HepG2 (cell line): ENCODE measurements at regions not wholly inside any gene's neighbourhood (a gene's known extent, or its start where the extent isn't known, plus 50 kb on each side); places are given as distances from the start of the nearest gene placed in this dataset.

ENCODE experiments used
- ATAC-seq: fragments of 200-7000 bp; cut with Tn5 transposase; 3 replicates; pipeline ENCODE4 v1.9.1; 2020; ENCODE audit warnings: mild to moderate bottlenecking, moderate library complexity
- BruUV-seq: library from RNA; stranded (reverse); fragments of 400-500 nt; replicated peaks from 2 replicates; lab custom pipeline; 2021; lab: Mats Ljungman, UMichigan
- CTCF ChIA-PET: fragments of 300-600 bp; formaldehyde crosslinking; extraction: SDS; loops from one replicate; lab custom pipeline; 2021; ENCODE audit warnings: low total read pairs, inconsistent platforms, low intra/inter-chr PET ratio; lab: Yijun Ruan, JAX
- POLR2A ChIA-PET: fragments of 350-600 bp; sonication (Branson Sonifier 250); formaldehyde crosslinking; loops from one replicate; lab custom pipeline; 2020; ENCODE audit warnings: antibody characterized with exemption, inconsistent platforms; lab: Yijun Ruan, JAX
- DNase-seq: peaks from one replicate; pipeline ENCODE4 v3.0.0-alpha.2; 2015; ENCODE audit warnings: low spot score
- FAIRE-seq: peaks from 3 replicates; lab custom pipeline; 2011; peaks lifted over from hg19 to GRCh38; lab: Jason Lieb, UNC
- H2AFZ ChIP-seq: one replicate; pipeline ENCODE4 v1.6.1; 2011; ENCODE audit warnings: low read length, inconsistent platforms
- H3K27ac ChIP-seq: fragments of 300-600 bp; 3 replicates; pipeline ENCODE4 v1.8.0; 2011; ENCODE audit warnings: mixed run types, mild to moderate bottlenecking, mixed read lengths, low read length, inconsistent platforms; ENCODE audit not compliant: insufficient read depth; ENCODE audit errors: extremely low read length
- H3K27me3 ChIP-seq, 2 experiments: fragments of 200-600 bp in 1 of 2; 2 replicates in 1 of 2; 3 replicates in 1 of 2; pipeline versions ENCODE4 v1.6.0 to v1.8.0; 2011; ENCODE audit warnings: low read length in 2 of 2, mild to moderate bottlenecking in 2 of 2, moderate library complexity in 2 of 2, inconsistent platforms in 1 of 2; ENCODE audit not compliant: insufficient read depth in 2 of 2, control insufficient read depth in 1 of 2
- H3K36me3 ChIP-seq, 2 experiments: fragments of 200-600 bp in 1 of 2; replicated peaks in 1 of 2; 2 replicates in 1 of 2; 3 replicates in 1 of 2; pipeline versions ENCODE4 v1.5.1 to v1.8.0; 2011; ENCODE audit warnings: low read length in 2 of 2, inconsistent platforms in 1 of 2; ENCODE audit not compliant: insufficient read depth in 2 of 2, control insufficient read depth in 1 of 2
- H3K4me1 ChIP-seq: 2 replicates; pipeline ENCODE4 v1.5.1; 2012; ENCODE audit warnings: low read length, inconsistent platforms; ENCODE audit not compliant: insufficient read depth
- H3K4me2 ChIP-seq: 2 replicates; pipeline ENCODE4 v1.6.0; 2011; ENCODE audit warnings: low read depth, low read length, inconsistent platforms
- H3K4me3 ChIP-seq, 3 experiments: fragments of 200-600 bp in 1 of 3; sonication (generic), shearing (Covaris generic) in 1 of 3; replicated peaks in 1 of 3; 2 replicates each; pipeline ENCODE4 v1.5.1; 2011 to 2016; ENCODE audit warnings: low read length in 3 of 3, inconsistent platforms in 2 of 3, low read depth in 2 of 3, mild to moderate bottlenecking in 2 of 3, control low read depth in 1 of 3, mixed read lengths in 1 of 3; ENCODE audit not compliant: insufficient read depth in 1 of 3
- H3K79me2 ChIP-seq: one replicate; pipeline ENCODE4 v1.6.1; 2011; ENCODE audit warnings: low read length, inconsistent platforms; ENCODE audit not compliant: insufficient read depth
- H3K9ac ChIP-seq: 2 replicates; pipeline ENCODE4 v1.6.0; 2011; ENCODE audit warnings: mild to moderate bottlenecking, low read depth, low read length, inconsistent platforms; ENCODE audit not compliant: insufficient read depth
- H3K9me3 ChIP-seq: 2 replicates; pipeline ENCODE4 v1.5.1; 2012; ENCODE audit warnings: mild to moderate bottlenecking, low read length
- H4K20me1 ChIP-seq: 2 replicates; pipeline ENCODE4 v1.6.0; 2011; ENCODE audit warnings: inconsistent platforms, mild to moderate bottlenecking, low read length, moderate library complexity; ENCODE audit not compliant: insufficient read depth
- DNMT3B ChIP-seq: conservative IDR thresholded peaks from 2 replicates; pipeline ENCODE4 v1.6.1; 2016; ENCODE audit warnings: missing biosample characterization, control low read depth
- FOXK1 ChIP-seq: sonication (generic); formaldehyde crosslinking; IDR thresholded peaks from 2 replicates; pipeline ENCODE4 v1.4.0; 2020; ENCODE audit warnings: low read depth, missing genetic modification reagents, borderline replicate concordance
- NFKBIZ ChIP-seq: IDR thresholded peaks from 2 replicates; pipeline ENCODE4 v1.6.1; 2018; ENCODE audit warnings: missing genetic modification reagents, missing compliant biosample characterization
- PAF1 ChIP-seq: IDR thresholded peaks from 2 replicates; pipeline ENCODE4 v1.6.1; 2016; ENCODE audit warnings: missing genetic modification reagents, missing compliant biosample characterization
- ZFP90 ChIP-seq: sonication (generic); formaldehyde crosslinking; IDR thresholded peaks from 2 replicates; pipeline ENCODE4 v1.8.0; 2022; ENCODE audit warnings: missing genetic modification reagents, mild to moderate bottlenecking, inconsistent platforms, borderline replicate concordance
- ZNF652 ChIP-seq: IDR thresholded peaks from 2 replicates; pipeline ENCODE4 v1.6.1; 2016; ENCODE audit warnings: low read depth, borderline replicate concordance
- ZNF816 ChIP-seq: sonication (generic); formaldehyde crosslinking; IDR thresholded peaks from 2 replicates; pipeline ENCODE4 v1.8.0; 2022; ENCODE audit warnings: missing genetic modification reagents, mild to moderate bottlenecking, borderline replicate concordance
- WGBS: methylation state at CpG from one replicate; pipeline ENCODE4 v1.1.6; 2017; ENCODE audit warnings: low lambda C conversion rate; 5-methylcytosine and 5-hydroxymethylcytosine counted together
- in situ Hi-C: cut with HindIII; loops from 2 replicates; pipeline ENCODE4 v1.10.0; 2017; ENCODE audit warnings: low pct_unique_long_range_greater_than_20kb; ENCODE audit not compliant: extremely low pct_ligation_motif_present
- intact Hi-C: fragments of 100-400 bp; cut with micrococcal nuclease; formaldehyde crosslinking; loops from one replicate; pipeline ENCODE4 v1.10.0; 2022; ENCODE audit not compliant: unreplicated experiment
- TF ChIP-seq, protein P1 (sequence below): fragments of 450-650 bp; IDR thresholded peaks from 2 replicates; pipeline ENCODE4 v1.6.1; 2016
- TF ChIP-seq, protein P2 (sequence below): fragments of 450-650 bp; IDR thresholded peaks from 2 replicates; pipeline ENCODE4 v1.6.1; 2017

DNA sequence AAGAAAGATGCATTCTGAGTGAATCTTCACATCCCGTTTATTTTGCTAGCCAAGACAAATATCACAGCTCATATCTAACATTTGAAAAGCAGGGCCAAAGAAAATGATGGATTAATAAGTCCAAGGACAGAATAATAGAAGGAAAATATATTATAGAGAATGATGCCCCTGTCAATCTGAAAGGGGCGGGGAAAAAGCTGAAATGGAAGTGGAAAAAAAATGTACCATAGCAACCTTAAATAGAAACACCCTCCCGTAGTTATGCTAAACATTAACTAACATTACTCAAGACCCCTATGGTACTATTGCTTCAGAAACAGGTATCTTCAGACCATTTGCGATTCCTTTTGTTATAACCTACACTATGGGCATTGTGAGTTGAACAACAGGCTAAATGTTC, 67.7 kb upstream of the SMARCA2 start:
- no peak overlapping the region for H2AFZ ChIP-seq
- no peaks in the 10 kb centered on the region for H3K36me3 ChIP-seq
- no peak overlapping the region for H3K4me3 ChIP-seq
- H3K4me1 ChIP-seq = no peaks in the 10 kb centered on the region
- ChIA-PET CTCF (no interaction called here), POLR2A (no interaction called here)
- H3K9me3 ChIP-seq = no peaks in the 10 kb centered on the region
- no peak overlapping the region for H3K9ac ChIP-seq
- ATAC-seq (no peak), FAIRE-seq (no peak), DNase-seq (no peak)
- in situ Hi-C loops (no loop called here), intact Hi-C loops (no loop called here)
- H3K4me2 ChIP-seq = no peak overlapping the region
- WGBS = 9% methylated on average over 4 of the region's 4 CpGs
- BruUV-seq = no TSS peak
- peaks cover 0 to 5% of the 10 kb centered on the region in 2 experiments; a peak in 1 of 5 replicates for H3K27me3 ChIP-seq
- no peaks in the 10 kb centered on the region for H3K79me2 ChIP-seq
- no peaks in the 10 kb centered on the region for H4K20me1 ChIP-seq
- no peak overlapping the region for H3K27ac ChIP-seq
- TF ChIP-seq, protein P1, sequence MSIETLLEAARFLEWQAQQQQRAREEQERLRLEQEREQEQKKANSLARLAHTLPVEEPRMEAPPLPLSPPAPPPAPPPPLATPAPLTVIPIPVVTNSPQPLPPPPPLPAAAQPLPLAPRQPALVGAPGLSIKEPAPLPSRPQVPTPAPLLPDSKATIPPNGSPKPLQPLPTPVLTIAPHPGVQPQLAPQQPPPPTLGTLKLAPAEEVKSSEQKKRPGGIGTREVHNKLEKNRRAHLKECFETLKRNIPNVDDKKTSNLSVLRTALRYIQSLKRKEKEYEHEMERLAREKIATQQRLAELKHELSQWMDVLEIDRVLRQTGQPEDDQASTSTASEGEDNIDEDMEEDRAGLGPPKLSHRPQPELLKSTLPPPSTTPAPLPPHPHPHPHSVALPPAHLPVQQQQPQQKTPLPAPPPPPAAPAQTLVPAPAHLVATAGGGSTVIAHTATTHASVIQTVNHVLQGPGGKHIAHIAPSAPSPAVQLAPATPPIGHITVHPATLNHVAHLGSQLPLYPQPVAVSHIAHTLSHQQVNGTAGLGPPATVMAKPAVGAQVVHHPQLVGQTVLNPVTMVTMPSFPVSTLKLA = no peak
- TF ChIP-seq, protein P2, sequence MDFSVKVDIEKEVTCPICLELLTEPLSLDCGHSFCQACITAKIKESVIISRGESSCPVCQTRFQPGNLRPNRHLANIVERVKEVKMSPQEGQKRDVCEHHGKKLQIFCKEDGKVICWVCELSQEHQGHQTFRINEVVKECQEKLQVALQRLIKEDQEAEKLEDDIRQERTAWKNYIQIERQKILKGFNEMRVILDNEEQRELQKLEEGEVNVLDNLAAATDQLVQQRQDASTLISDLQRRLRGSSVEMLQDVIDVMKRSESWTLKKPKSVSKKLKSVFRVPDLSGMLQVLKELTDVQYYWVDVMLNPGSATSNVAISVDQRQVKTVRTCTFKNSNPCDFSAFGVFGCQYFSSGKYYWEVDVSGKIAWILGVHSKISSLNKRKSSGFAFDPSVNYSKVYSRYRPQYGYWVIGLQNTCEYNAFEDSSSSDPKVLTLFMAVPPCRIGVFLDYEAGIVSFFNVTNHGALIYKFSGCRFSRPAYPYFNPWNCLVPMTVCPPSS = no peak
- no peak for TF ChIP-seq ZFP90 (CRISPR knock-in tag)
- TF ChIP-seq PAF1 (CRISPR knock-in tag) = no peak
- TF ChIP-seq ZNF652 (CRISPR knock-in tag) = no peak
- no peak for TF ChIP-seq ZNF816 (CRISPR knock-in tag)
- TF ChIP-seq DNMT3B = no peak
- no peak for TF ChIP-seq FOXK1 (CRISPR knock-in tag)
- TF ChIP-seq NFKBIZ (CRISPR knock-in tag) = no peak
